ENCODE measurements at regions not wholly inside any gene's neighbourhood (a gene's known extent, or its start where the extent isn't known, plus 50 kb on each side); places are given as distances from the start of the nearest gene placed in this dataset.

DNA sequence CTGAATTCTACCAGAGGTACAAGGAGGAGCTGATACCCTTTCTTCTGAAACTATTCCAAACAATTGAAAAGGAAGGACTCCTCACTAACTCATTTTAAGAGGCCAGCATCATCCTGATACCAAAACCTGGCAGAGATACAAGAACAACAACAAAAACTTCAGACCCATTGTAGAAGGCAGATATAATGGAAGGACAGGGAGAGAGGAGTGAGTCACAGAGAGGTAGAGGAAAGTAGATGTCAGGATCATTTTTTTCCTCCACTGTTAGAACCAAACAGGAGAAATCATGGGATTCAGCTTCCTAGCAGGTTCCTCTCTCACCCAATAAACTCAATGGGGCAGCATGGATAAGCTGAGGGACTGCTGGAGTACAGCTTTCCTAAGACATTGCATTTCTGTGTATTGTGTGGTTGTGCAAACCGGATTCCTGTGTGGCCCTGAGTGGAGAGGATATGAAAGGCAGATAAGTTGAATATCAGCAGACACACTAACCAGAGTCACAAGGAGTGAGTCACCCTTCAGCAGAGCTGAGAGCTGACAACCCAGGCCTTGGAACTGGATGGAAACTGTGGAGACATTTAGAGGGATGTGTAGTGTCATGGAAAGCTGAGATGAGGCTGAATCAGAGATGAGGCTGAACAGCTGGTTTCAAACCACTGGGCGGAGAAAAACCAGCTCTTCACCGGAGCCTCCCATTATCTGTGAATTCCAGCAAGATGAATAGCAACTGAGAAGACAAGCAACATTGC, 60.9 kb upstream of the MMADHC start:
- H3K27me3 ChIP-seq (ENCODE audit: control insufficient read depth, insufficient read depth, low read length) = no peaks in the 10 kb centered on the region
- no peaks in the 10 kb centered on the region for H3K79me2 ChIP-seq (ENCODE audit: control insufficient read depth, insufficient read depth, low read length)
- H3K4me2 ChIP-seq (ENCODE audit: extremely low read depth, insufficient read depth, low read length) = peak overlapping the region; percentile 28
- H3K4me3 ChIP-seq (replicated peaks in 1 of 4; ENCODE audit: control extremely low read depth in 1 of 4, insufficient read depth in 1 of 4, low read depth in 3 of 4, low read length in 4 of 4) = no peak overlapping the region
- DNase-seq (ENCODE audit: low read depth in 2 of 2) = peak; percentile 97 to 99
- peak overlapping the region; percentile 79 for H3K27ac ChIP-seq (ENCODE audit: insufficient read depth, low read length)
- H3K4me1 ChIP-seq (ENCODE audit: control insufficient read depth, extremely low read depth, insufficient read depth, low read length) = peaks cover 9% of the 10 kb centered on the region
- H3K9me3 ChIP-seq (ENCODE audit: control insufficient read depth, insufficient read depth, low read depth, low read length) = no peaks in the 10 kb centered on the region
- peak overlapping the region; percentile 38 for H2AFZ ChIP-seq (ENCODE audit: low read length)
- no peaks in the 10 kb centered on the region for H4K20me1 ChIP-seq (ENCODE audit: control insufficient read depth, extremely low read depth, insufficient read depth, low read length)
- H3K36me3 ChIP-seq (ENCODE audit: control insufficient read depth, insufficient read depth, low read length) = no peaks in the 10 kb centered on the region
- TF ChIP-seq, protein P1, sequence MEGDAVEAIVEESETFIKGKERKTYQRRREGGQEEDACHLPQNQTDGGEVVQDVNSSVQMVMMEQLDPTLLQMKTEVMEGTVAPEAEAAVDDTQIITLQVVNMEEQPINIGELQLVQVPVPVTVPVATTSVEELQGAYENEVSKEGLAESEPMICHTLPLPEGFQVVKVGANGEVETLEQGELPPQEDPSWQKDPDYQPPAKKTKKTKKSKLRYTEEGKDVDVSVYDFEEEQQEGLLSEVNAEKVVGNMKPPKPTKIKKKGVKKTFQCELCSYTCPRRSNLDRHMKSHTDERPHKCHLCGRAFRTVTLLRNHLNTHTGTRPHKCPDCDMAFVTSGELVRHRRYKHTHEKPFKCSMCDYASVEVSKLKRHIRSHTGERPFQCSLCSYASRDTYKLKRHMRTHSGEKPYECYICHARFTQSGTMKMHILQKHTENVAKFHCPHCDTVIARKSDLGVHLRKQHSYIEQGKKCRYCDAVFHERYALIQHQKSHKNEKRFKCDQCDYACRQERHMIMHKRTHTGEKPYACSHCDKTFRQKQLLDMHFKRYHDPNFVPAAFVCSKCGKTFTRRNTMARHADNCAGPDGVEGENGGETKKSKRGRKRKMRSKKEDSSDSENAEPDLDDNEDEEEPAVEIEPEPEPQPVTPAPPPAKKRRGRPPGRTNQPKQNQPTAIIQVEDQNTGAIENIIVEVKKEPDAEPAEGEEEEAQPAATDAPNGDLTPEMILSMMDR (conservative IDR thresholded peaks at IDR 0.05 in 1 of 2, IDR thresholded peaks at IDR 0.05 in 1 of 2; ENCODE audit: low read depth in 1 of 2, low read length in 2 of 2) = no peak
- no peak for TF ChIP-seq EZH2 (IDR thresholded peaks at IDR 0.05; ENCODE audit: low read length, missing control alignments)
- H3K9ac ChIP-seq (ENCODE audit: insufficient read depth, low read length) = no peak overlapping the region

DNA sequence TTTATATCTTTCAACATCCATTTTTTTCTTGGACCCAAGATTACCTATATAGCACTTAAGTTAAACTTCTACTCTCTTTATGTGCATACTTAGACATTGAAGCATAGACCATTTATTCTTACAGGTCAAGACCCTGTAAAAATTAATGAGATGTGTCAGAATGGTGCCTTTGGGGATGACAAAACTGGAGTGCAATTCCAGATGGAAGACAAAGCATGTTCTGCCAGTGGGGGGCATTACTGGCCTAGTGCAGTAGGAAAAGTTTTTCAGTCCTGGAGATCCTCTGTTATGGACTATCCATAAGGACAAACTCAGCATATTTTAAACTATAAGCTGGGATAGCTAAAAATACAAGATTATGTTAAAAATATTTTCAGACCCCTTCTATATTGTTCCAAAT, 57.8 kb upstream of the MMADHC start:
- Histone ChIP-seq H3K4me2 (ENCODE audit: extremely low read depth, insufficient read depth, low read length) (no peak overlapping the region), H3K27me3 (ENCODE audit: control insufficient read depth, insufficient read depth, low read length) (no peaks in the 10 kb centered on the region), H4K20me1 (ENCODE audit: control insufficient read depth, extremely low read depth, insufficient read depth, low read length) (no peaks in the 10 kb centered on the region), H3K36me3 (ENCODE audit: control insufficient read depth, insufficient read depth, low read length) (no peaks in the 10 kb centered on the region), H3K9me3 (ENCODE audit: control insufficient read depth, insufficient read depth, low read depth, low read length) (no peaks in the 10 kb centered on the region), H2AFZ (ENCODE audit: low read length) (no peak overlapping the region), H3K4me1 (ENCODE audit: control insufficient read depth, extremely low read depth, insufficient read depth, low read length) (peaks cover 9% of the 10 kb centered on the region), H3K9ac (ENCODE audit: insufficient read depth, low read length) (no peak overlapping the region), H3K79me2 (ENCODE audit: control insufficient read depth, insufficient read depth, low read length) (no peaks in the 10 kb centered on the region), H3K4me3 (replicated peaks in 1 of 4; ENCODE audit: control extremely low read depth in 1 of 4, insufficient read depth in 1 of 4, low read depth in 3 of 4, low read length in 4 of 4) (no peak overlapping the region), H3K27ac (ENCODE audit: insufficient read depth, low read length) (no peak overlapping the region)
- TF ChIP-seq, protein P1 (conservative IDR thresholded peaks at IDR 0.05 in 1 of 2, IDR thresholded peaks at IDR 0.05 in 1 of 2; ENCODE audit: low read depth in 1 of 2, low read length in 2 of 2) = peak; percentile 32 to 52
- TF ChIP-seq EZH2 (IDR thresholded peaks at IDR 0.05; ENCODE audit: low read length, missing control alignments) = no peak
- peak; percentile 25 to 51 for DNase-seq (ENCODE audit: low read depth in 2 of 2)

All from fibroblast of lung (primary cell).